EH (cell line): ENCODE measurements at regions not wholly inside any gene's neighbourhood (a gene's known extent, or its start where the extent isn't known, plus 50 kb on each side); places are given as distances from the start of the nearest gene placed in this dataset.

Experiments
- DNase-seq: peaks from one replicate; pipeline ENCODE4 v3.0.0-alpha.2; 2015; ENCODE audit warnings: low read depth

DNA sequence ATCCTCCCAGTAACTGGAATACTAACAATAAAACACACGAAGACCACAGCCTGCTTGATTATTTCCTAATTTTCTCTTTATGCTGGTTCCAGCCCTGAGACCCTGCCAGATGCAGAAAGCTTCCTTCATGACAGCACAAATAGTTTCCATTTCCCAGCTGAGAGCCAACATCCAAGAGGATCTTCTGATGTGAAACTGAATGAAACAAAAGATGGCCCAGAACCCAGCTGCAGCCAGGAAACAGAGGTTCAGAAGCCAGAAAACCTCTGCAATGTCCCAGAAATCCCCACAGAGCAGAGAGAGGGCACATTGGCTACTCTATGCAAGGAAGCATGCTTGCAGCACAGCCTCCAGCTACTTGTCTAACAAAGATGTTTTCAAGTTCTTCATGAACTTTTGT is 61.8 kb upstream of the PLEKHG1 start:
- DNase-seq = no peak

DNA sequence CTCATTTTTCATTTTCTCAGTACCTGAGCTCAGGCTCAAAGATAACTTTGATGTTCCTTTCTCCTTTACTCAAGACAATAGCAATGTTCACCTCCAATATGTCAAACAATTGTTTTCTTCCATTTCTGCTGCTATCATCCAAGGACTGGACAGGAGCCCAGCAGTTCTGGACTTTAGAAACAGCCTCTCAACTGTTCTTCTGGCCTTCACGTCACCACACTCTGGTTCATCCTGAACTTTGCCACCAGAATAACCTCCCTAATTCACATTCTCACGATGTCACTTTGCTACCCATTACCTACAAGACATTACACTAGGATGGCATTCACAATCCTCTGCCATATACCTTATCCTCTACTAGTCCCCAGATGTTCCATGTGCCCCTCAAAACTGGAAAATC is 60.6 kb upstream of the PLEKHG1 start:
- no peak for DNase-seq

DNA sequence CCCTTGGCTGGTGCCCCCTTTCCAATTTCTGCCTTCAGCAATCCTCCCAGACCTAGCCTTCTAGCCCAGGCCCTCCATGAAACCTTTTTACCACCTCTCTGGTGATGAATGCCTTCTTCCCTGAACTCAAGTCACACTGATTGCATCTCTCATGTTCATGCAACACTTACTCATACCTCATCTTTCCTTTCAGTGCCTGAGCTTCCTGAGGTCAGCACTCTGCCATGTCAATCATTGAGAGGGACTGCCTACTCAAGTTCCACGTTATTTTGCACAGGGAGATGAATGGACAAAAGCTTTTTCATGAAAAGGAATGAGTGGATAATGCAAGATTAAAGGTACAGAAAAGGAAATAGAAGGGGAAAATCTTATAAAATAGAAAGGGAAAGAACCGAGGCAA is 60.1 kb upstream of the PLEKHG1 start:
- DNase-seq = no peak

DNA sequence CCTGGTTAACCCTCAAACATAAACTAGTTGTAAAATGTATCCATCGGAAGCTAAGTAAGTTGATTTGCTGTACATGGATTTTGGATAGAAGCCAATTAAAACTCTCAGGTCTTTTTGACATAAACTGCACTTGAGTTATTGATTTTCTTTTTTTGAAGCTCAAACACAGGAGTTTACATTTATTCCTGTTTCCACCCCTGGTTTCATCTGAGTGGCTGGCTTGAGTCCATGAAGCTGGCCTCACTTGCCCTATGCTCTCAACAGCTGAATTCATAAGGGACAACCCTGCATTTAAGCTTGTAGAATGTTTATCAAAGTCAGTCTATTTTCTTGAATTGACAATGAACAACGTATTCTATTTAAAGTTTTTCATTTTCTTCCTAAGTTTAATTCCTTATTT is 58.1 kb upstream of the PLEKHG1 start:
- DNase-seq = no peak

DNA sequence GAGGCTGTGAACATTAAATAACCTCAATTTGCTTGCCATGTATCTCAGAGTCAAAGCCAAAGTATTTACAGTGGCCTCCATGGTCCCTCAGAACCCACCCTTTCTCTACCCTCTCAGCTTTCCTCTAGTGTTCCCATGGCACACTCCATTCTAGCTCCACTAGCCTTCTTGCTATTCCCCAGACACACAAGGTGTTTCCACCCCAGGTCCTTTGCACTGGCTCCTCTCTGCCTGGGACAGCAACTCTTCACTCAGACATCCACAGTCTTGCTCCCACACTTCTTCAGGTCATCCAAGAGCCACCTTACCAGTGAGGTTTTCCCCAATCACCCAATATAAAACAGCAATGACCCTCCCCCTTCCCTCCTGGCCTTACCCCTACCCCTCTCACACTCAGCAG is 56.5 kb upstream of the PLEKHG1 start:
- DNase-seq = no peak

DNA sequence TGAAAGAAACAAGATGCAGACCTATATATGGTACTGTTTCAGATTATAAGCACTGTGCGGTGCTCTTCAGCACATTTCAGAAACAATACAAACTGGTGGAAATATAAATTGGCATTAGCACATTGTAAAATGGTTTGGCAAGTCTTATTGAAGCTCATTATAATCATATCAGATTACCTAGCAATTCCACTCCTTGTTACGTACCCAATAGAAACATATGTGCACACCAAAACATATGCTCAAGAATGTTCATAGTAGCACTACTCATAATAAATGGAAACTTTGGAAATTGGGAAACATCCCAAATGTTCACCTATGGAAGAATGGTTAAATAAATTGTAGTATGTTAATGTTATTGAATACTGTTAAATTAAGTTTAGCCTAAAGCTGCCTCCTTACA is 54.9 kb upstream of the PLEKHG1 start:
- no peak for DNase-seq

DNA sequence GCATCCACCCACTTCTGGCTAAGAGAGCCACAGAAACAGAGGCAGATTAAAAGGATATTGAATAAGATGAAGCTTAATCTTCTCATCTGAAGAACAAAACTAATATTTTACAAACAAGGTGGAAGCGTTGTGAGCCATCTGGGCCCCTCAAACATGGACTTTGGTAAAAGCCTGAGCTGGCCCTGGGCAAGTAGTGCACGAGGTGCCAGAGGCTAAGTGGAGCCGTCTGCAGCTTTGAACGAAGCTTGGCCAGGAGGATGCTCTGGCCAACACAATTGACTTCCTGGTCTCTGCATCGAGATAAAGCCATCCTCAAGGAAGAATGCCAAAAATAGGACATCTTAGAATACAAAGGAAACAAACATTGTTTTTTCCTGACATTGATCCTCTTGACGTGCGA is 53.2 kb upstream of the PLEKHG1 start:
- no peak for DNase-seq

GRCh38 chr6:150547502-150548222 is 52.0 kb upstream of the PLEKHG1 start:
- no peak for DNase-seq

DNA sequence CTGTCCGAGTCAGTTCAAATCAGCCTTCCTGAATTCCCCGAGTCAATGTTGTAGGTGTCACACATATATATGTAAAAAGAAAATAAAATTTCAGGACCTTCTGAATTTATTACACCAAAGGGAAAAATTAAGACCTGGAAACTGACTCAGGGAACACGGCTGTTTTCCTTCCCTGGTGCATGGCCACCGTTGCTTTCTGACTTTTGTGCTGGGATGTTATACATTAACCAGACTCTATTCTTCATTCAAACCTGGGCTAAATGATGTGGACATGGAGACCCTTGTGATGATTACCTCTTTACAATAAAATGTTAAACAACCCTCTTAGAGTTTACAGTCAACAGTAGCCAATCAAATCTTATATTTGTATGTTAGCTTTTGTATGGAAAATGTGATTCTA is 51.4 kb upstream of the PLEKHG1 start:
- DNase-seq = no peak

- no peak for DNase-seq
Observed at GRCh38 chr6:150549007-150549406, 50.7 kb upstream of the PLEKHG1 start.

DNA sequence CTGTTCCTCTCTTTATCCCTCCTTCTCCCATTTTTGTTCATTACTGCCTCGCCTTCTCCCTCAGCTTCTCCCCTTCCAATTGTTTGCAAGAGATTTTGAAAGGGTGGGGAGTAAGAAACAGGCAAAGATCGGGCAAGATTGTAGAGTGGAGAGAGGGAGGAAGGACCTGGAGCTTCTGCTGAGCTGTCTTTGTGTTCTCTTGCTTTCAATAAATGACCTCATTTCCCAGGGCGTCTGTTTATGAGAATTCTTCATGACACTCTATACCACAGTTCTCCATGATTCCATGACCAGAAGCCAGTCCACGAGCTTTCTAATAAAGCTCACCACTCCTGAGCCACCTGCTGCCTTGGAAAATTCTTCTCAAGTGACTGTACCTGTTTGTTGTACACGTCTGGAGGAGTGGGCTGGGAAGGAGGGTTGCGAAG is 50.0 kb upstream of the PLEKHG1 start:
- DNase-seq = no peak
